ENCODE measurements at regions not wholly inside any gene's neighbourhood (a gene's known extent, or its start where the extent isn't known, plus 50 kb on each side); places are given as distances from the start of the nearest gene placed in this dataset.

GRCh38 chr3:55352668-55353067 is 134.4 kb downstream of the WNT5A start:
- TF ChIP-seq, protein P1, sequence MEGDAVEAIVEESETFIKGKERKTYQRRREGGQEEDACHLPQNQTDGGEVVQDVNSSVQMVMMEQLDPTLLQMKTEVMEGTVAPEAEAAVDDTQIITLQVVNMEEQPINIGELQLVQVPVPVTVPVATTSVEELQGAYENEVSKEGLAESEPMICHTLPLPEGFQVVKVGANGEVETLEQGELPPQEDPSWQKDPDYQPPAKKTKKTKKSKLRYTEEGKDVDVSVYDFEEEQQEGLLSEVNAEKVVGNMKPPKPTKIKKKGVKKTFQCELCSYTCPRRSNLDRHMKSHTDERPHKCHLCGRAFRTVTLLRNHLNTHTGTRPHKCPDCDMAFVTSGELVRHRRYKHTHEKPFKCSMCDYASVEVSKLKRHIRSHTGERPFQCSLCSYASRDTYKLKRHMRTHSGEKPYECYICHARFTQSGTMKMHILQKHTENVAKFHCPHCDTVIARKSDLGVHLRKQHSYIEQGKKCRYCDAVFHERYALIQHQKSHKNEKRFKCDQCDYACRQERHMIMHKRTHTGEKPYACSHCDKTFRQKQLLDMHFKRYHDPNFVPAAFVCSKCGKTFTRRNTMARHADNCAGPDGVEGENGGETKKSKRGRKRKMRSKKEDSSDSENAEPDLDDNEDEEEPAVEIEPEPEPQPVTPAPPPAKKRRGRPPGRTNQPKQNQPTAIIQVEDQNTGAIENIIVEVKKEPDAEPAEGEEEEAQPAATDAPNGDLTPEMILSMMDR (IDR thresholded peaks at IDR 0.05; ENCODE audit: borderline replicate concordance, extremely low read depth, insufficient read depth): no peak
- no peaks in the 10 kb centered on the region for H3K4me1 ChIP-seq (ENCODE audit: control insufficient read depth in 2 of 3, insufficient read depth in 2 of 3, low read depth in 1 of 3, low read length in 3 of 3)
- DNase-seq: no peak
- no peak overlapping the region for H3K27ac ChIP-seq (ENCODE audit: low read depth in 2 of 2, low read length in 2 of 2)
- no peaks in the 10 kb centered on the region for H3K27me3 ChIP-seq (ENCODE audit: control insufficient read depth, insufficient read depth, low read length)
- no peak overlapping the region for H3K9ac ChIP-seq (ENCODE audit: low read length in 3 of 3)
- no peak overlapping the region for H3K4me3 ChIP-seq (ENCODE audit: low read length in 3 of 3)
- FAIRE-seq: no peak
- H3K36me3 ChIP-seq (ENCODE audit: control insufficient read depth in 2 of 3, insufficient read depth in 3 of 3, low read length in 3 of 3): no peaks in the 10 kb centered on the region
- intact Hi-C loops (cut with DNase I): no loop called here
- no peaks in the 10 kb centered on the region for H3K9me3 ChIP-seq (ENCODE audit: control insufficient read depth in 2 of 3, insufficient read depth in 1 of 3, low read length in 3 of 3)

GRCh38 chr3:55349851-55350250 is 137.3 kb downstream of the WNT5A start:
- H3K27me3 ChIP-seq (ENCODE audit: control insufficient read depth, insufficient read depth, low read length): no peaks in the 10 kb centered on the region
- no peaks in the 10 kb centered on the region for H3K9me3 ChIP-seq (ENCODE audit: control insufficient read depth in 2 of 3, insufficient read depth in 1 of 3, low read length in 3 of 3)
- TF ChIP-seq, protein P1 (IDR thresholded peaks at IDR 0.05; ENCODE audit: borderline replicate concordance, extremely low read depth, insufficient read depth): no peak
- H3K4me1 ChIP-seq (ENCODE audit: control insufficient read depth in 2 of 3, insufficient read depth in 2 of 3, low read depth in 1 of 3, low read length in 3 of 3): no peaks in the 10 kb centered on the region
- no peak overlapping the region for H3K4me3 ChIP-seq (ENCODE audit: low read length in 3 of 3)
- no peak overlapping the region for H3K27ac ChIP-seq (ENCODE audit: low read depth in 2 of 2, low read length in 2 of 2)
- FAIRE-seq: no peak
- no peak for DNase-seq
- intact Hi-C loops (cut with DNase I): no loop called here
- no peak overlapping the region for H3K9ac ChIP-seq (ENCODE audit: low read length in 3 of 3)
- H3K36me3 ChIP-seq (ENCODE audit: control insufficient read depth in 2 of 3, insufficient read depth in 3 of 3, low read length in 3 of 3): no peaks in the 10 kb centered on the region

DNA sequence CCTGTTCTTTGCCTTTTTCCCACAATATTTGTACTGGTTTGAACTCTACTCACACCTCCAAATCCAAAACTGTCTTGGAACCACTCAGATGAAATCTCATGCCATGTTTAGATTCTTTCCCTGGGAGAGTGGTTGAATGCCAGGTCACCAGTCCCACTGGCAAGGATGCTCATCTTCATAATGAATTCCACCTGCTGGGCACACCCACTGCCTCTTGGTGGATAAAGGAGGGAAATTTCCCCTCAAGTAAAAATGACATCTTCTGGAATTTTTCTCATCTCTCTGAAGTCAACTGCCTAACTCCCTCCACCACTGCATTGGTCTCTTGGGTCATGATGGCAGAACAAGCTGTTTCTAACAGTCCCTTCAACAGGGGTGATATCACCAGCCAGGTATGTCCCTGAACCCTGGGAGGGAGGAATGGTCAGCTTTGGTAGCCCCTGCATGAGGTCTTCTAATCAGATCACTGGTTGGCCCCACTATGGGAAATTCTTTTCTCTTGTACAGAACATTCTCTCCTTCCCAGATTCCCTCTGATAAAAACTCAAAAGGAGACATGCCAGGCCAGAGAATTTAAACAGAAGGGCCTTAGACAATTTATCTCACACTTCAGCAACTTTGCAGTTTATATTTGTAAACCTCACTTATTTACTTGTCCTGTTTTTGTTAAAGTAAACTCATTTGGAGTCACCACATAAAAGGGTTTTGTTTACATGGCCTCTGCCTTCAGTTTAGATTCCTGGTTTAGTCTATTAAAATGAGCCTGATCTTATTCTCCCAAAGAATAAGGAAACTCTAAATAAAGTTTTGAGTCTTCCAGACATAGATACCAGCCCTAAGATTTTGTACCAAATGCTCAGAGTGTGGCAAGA is 143.4 kb downstream of the WNT5A start:
- H3K9ac ChIP-seq (ENCODE audit: low read length in 3 of 3): no peak overlapping the region
- H3K4me3 ChIP-seq (ENCODE audit: low read length in 3 of 3): no peak overlapping the region
- H3K36me3 ChIP-seq (ENCODE audit: control insufficient read depth in 2 of 3, insufficient read depth in 3 of 3, low read length in 3 of 3): no peaks in the 10 kb centered on the region
- no peaks in the 10 kb centered on the region for H3K4me1 ChIP-seq (ENCODE audit: control insufficient read depth in 2 of 3, insufficient read depth in 2 of 3, low read depth in 1 of 3, low read length in 3 of 3)
- no peak overlapping the region for H3K27ac ChIP-seq (ENCODE audit: low read depth in 2 of 2, low read length in 2 of 2)
- no peaks in the 10 kb centered on the region for H3K27me3 ChIP-seq (ENCODE audit: control insufficient read depth, insufficient read depth, low read length)
- no peaks in the 10 kb centered on the region for H3K9me3 ChIP-seq (ENCODE audit: control insufficient read depth in 2 of 3, insufficient read depth in 1 of 3, low read length in 3 of 3)
- FAIRE-seq: no peak
- TF ChIP-seq, protein P1 (IDR thresholded peaks at IDR 0.05; ENCODE audit: borderline replicate concordance, extremely low read depth, insufficient read depth): no peak
- no peak for DNase-seq
- intact Hi-C loops (cut with DNase I): no loop called here
